Dedifferentiated amniotic fluid mesenchymal stem cell (primary cell): ENCODE measurements at regions not wholly inside any gene's neighbourhood (a gene's known extent, or its start where the extent isn't known, plus 50 kb on each side); places are given as distances from the start of the nearest gene placed in this dataset.
"Not testable (repeated sequence)": the region's sequence is repeated elsewhere in the genome, so short reads cannot be mapped to it uniquely, and the experiment has no call there.

Source experiments
- DNase-seq: peaks from one replicate; pipeline ENCODE4 v3.0.0-alpha.2; 2016; ENCODE audit errors: extremely low spot score

- DNase-seq, result no peak
These were observed 72.0 kb upstream of the TARDBP start for GRCh38 chr1:10940451-10940804.

GRCh38 chr1:10940838-10941237, 71.6 kb upstream of the TARDBP start:
- no peak for DNase-seq

GRCh38 chr1:10941891-10942541, 70.4 kb upstream of the TARDBP start:
- DNase-seq, result no peak

- DNase-seq, result no peak
These were observed 69.9 kb upstream of the TARDBP start for GRCh38 chr1:10942542-10942912.

GRCh38 chr1:10943041-10943440, 69.4 kb upstream of the TARDBP start:
- DNase-seq, result no peak

GRCh38 chr1:10943991-10944730, 68.3 kb upstream of the TARDBP start:
- no peak for DNase-seq

GRCh38 chr1:10945991-10946509, 66.4 kb upstream of the TARDBP start:
- no peak for DNase-seq

- no peak for DNase-seq
These were observed 65.3 kb upstream of the TARDBP start for GRCh38 chr1:10947181-10947580.

- no peak for DNase-seq
These were observed 64.6 kb upstream of the TARDBP start for GRCh38 chr1:10947691-10948462.

- no peak for DNase-seq
These were observed 64.0 kb upstream of the TARDBP start for GRCh38 chr1:10948463-10948775.

- DNase-seq, result no peak
These were observed 61.9 kb upstream of the TARDBP start for GRCh38 chr1:10950316-10951172.

GRCh38 chr1:10951298-10951697, 61.2 kb upstream of the TARDBP start:
- DNase-seq, result not testable (repeated sequence)

GRCh38 chr1:10951961-10952360, 60.5 kb upstream of the TARDBP start:
- DNase-seq, result no peak

- DNase-seq, result no peak
These were observed 58.8 kb upstream of the TARDBP start for GRCh38 chr1:10953505-10954193.

GRCh38 chr1:10957133-10957532, 55.3 kb upstream of the TARDBP start:
- no peak for DNase-seq

GRCh38 chr1:10958614-10959013, 53.8 kb upstream of the TARDBP start:
- no peak for DNase-seq

- DNase-seq, result peak; percentile 75
These were observed 51.8 kb upstream of the TARDBP start for GRCh38 chr1:10960411-10961299.

GRCh38 chr1:10961300-10961833, 51.1 kb upstream of the TARDBP start:
- no peak for DNase-seq

- no peak for DNase-seq
These were observed 50.0 kb upstream of the TARDBP start for GRCh38 chr1:10962483-10962882.
